HG02884 (cell line): ENCODE measurements at regions not wholly inside any gene's neighbourhood (a gene's known extent, or its start where the extent isn't known, plus 50 kb on each side); places are given as distances from the start of the nearest gene placed in this dataset.

Source experiments
- ATAC-seq: cut with Tn5 transposase; IDR thresholded peaks from one replicate; pipeline ENCODE4 v1.9.1; 2021; ENCODE audit warnings: mild to moderate bottlenecking, moderate library complexity; ENCODE audit not compliant: unreplicated experiment

DNA sequence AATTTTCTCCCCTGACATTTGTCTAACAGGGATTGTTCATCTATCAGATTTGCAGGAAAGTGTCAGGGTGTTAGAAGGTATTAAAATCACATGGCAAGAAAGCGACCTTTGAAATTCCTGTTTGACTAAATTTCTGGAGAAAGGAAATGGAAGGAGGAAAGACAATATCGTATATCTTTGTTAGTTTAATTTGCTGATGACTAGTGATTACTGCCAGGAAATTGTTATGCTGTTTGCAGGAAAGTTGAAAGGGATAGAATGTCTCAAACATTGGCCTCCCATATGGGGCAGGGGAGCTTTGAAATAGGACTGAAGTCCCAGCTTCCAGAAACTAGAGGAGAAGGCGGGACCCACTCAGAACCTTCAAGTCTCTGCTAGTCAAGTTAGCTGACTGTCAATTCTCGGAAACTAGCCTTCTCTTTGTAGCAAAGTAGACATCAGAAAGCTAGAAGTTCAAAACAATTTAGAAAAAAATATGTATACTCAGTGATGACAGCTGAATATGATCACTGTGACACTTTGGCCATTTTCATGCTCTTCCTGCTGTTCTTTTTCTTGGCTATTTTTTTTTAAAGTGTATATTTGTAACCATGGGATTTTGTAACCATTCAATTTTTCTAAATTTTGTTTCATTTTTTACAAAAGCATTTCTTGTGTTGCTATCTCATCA is 53.4 kb upstream of the RALGAPA2 start:
- no peak for ATAC-seq

DNA sequence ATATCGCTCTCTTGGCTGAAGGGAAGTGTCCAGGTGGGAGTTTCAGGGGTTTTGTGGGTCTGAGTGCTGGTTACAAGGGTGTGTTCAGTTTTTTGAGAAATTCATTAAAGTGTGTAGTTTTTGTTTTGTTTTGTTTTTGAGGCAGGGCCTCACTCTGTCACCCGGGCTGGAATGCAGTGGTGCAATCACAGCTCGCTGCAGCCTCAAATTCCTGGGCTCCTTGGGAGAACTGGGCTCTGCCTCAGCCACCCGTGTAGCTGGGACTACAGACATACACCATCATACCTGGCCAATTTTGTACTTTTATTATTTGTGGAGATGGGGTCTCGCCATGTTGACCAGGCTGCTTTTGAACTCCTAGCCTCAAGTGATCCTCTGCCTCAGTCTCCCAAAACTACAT is 51.2 kb upstream of the RALGAPA2 start:
- ATAC-seq = no peak
